WTC11 (cell line): ENCODE measurements at regions not wholly inside any gene's neighbourhood (a gene's known extent, or its start where the extent isn't known, plus 50 kb on each side); places are given as distances from the start of the nearest gene placed in this dataset.

Experiments
- ATF1 ChIP-seq: sonication (generic); formaldehyde crosslinking; IDR thresholded peaks from 2 replicates; pipeline ENCODE4 v1.8.1; 2023; ENCODE audit warnings: mild to moderate bottlenecking, moderate library complexity, missing genetic modification reagents
- CBFB ChIP-seq: sonication (generic); formaldehyde crosslinking; IDR thresholded peaks from 2 replicates; pipeline ENCODE4 v1.8.1; 2022; ENCODE audit warnings: mild to moderate bottlenecking, low read depth, missing genetic modification reagents
- ESRRA ChIP-seq: sonication (generic); formaldehyde crosslinking; IDR thresholded peaks from 2 replicates; pipeline ENCODE4 v1.8.1; 2022; ENCODE audit warnings: mild to moderate bottlenecking, missing genetic modification reagents, borderline replicate concordance
- JUN ChIP-seq: sonication (generic); formaldehyde crosslinking; IDR thresholded peaks from 2 replicates; pipeline ENCODE4 v1.8.0; 2023; ENCODE audit warnings: mild to moderate bottlenecking, missing genetic modification reagents
- SP1 ChIP-seq: sonication (generic); formaldehyde crosslinking; conservative IDR thresholded peaks from 2 replicates; pipeline ENCODE4 v1.8.1; 2022; ENCODE audit warnings: missing genetic modification reagents
- TEAD4 ChIP-seq: sonication (generic); formaldehyde crosslinking; IDR thresholded peaks from 2 replicates; pipeline ENCODE4 v1.8.0; 2022; ENCODE audit warnings: mild to moderate bottlenecking, missing genetic modification reagents
- TF ChIP-seq, protein P1 (sequence below): fragments of 200-600 bp; IDR thresholded peaks from 2 replicates; pipeline ENCODE4 v1.8.0; 2022; ENCODE audit warnings: antibody characterized with exemption
- TF ChIP-seq, protein P2 (sequence below): sonication (generic); formaldehyde crosslinking; IDR thresholded peaks from 2 replicates; pipeline ENCODE4 v1.8.0; 2022; ENCODE audit warnings: mild to moderate bottlenecking, missing genetic modification reagents

DNA sequence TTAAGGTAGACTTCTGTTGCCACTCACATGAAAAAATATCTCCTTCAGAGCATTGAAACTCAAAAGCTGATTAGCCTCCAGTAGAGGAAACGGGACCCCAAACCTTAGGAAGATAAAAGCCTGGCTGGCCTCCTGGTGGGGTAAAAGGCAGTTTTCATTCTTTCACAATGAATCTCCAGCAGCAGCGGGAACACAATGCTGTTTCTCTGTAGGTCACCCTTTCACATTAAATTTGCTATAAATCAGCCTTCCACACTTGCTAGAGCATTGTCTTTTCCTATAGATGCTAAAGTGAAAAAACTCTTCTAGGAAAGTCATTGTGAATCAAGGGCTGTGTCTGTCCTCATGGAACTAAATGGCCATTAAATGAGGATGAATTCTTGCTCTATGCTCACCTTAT is 207.3 kb upstream of the MAGEB2 start:
- TF ChIP-seq, protein P1, sequence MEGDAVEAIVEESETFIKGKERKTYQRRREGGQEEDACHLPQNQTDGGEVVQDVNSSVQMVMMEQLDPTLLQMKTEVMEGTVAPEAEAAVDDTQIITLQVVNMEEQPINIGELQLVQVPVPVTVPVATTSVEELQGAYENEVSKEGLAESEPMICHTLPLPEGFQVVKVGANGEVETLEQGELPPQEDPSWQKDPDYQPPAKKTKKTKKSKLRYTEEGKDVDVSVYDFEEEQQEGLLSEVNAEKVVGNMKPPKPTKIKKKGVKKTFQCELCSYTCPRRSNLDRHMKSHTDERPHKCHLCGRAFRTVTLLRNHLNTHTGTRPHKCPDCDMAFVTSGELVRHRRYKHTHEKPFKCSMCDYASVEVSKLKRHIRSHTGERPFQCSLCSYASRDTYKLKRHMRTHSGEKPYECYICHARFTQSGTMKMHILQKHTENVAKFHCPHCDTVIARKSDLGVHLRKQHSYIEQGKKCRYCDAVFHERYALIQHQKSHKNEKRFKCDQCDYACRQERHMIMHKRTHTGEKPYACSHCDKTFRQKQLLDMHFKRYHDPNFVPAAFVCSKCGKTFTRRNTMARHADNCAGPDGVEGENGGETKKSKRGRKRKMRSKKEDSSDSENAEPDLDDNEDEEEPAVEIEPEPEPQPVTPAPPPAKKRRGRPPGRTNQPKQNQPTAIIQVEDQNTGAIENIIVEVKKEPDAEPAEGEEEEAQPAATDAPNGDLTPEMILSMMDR: no peak
- TF ChIP-seq ESRRA (CRISPR knock-in tag) (no peak), ATF1 (no peak), TEAD4 (CRISPR knock-in tag) (no peak), SP1 (no peak), JUN (CRISPR knock-in tag) (no peak), CBFB (no peak)
- TF ChIP-seq, protein P2, sequence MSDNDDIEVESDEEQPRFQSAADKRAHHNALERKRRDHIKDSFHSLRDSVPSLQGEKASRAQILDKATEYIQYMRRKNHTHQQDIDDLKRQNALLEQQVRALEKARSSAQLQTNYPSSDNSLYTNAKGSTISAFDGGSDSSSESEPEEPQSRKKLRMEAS (CRISPR knock-in tag): no peak
